Lower leg skin (tissue), 3 donors: ENCODE measurements at regions not wholly inside any gene's neighbourhood (a gene's known extent, or its start where the extent isn't known, plus 50 kb on each side); places are given as distances from the start of the nearest gene placed in this dataset.

ENCODE experiments used
- CTCF ChIP-seq, 3 donors: fragments of 450-650 bp; IDR thresholded peaks; one replicate each; pipeline ENCODE4 v1.5.1; 2016; ENCODE audit warnings: antibody characterized with exemption in 3 of 3, mild to moderate bottlenecking in 3 of 3, moderate library complexity in 2 of 3
- POLR2A ChIP-seq, 2 donors: fragments of 450-650 bp; IDR thresholded peaks; one replicate each; pipeline ENCODE4 v1.6.1; 2016 to 2017; ENCODE audit warnings: antibody characterized with exemption in 2 of 2, mild to moderate bottlenecking in 1 of 2, moderate library complexity in 1 of 2

DNA sequence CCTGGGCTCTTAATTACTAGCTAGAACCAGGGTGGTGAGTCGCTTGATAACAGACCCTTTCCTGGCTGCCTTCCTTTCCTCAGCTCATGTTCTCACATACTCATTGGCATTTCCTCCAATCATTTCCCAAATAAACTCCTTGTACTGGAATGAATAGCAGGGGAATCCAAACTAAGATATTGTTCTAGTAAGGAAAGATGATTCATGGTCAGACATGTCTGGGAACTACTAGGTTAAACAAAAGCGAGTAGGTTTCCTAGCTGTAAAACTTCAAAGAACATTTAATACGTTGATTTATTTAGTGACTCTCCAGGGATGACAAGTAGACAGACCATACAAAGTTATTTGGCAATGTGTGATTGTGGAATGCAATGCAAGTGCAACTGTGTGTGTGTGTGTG, 121.2 kb upstream of the KCNJ6 start:
- TF ChIP-seq CTCF (IDR thresholded peaks at IDR 0.05) (no peak), POLR2A (IDR thresholded peaks at IDR 0.05) (no peak)
